ENCODE measurements at regions not wholly inside any gene's neighbourhood (a gene's known extent, or its start where the extent isn't known, plus 50 kb on each side); places are given as distances from the start of the nearest gene placed in this dataset.

DNA sequence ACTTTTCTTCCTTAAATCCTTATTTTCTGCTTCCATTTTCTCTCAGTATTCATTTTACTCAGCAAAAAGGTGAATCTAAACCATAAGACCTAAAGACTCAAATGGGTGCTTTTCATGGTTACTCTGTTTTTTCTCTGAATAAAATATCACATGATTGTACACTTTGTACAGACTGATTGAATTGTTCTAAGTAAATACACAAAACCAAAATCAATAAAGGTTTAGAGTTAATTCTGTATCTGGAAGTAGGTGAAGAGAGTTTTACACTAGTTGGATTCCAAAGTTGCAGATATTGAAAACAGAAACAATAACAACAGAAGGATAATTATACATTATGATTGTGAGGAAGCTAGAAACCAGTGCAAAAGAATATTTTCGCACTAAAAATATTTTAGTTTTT is 546.2 kb downstream of the TUSC7 start:
- TF ChIP-seq, protein P1, sequence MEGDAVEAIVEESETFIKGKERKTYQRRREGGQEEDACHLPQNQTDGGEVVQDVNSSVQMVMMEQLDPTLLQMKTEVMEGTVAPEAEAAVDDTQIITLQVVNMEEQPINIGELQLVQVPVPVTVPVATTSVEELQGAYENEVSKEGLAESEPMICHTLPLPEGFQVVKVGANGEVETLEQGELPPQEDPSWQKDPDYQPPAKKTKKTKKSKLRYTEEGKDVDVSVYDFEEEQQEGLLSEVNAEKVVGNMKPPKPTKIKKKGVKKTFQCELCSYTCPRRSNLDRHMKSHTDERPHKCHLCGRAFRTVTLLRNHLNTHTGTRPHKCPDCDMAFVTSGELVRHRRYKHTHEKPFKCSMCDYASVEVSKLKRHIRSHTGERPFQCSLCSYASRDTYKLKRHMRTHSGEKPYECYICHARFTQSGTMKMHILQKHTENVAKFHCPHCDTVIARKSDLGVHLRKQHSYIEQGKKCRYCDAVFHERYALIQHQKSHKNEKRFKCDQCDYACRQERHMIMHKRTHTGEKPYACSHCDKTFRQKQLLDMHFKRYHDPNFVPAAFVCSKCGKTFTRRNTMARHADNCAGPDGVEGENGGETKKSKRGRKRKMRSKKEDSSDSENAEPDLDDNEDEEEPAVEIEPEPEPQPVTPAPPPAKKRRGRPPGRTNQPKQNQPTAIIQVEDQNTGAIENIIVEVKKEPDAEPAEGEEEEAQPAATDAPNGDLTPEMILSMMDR (conservative IDR thresholded peaks at IDR 0.05): no peak
- no peak for TF ChIP-seq EZH2 (IDR thresholded peaks at IDR 0.05; ENCODE audit: low read depth)

Measured in PC-9 (cell line).